Thoracic aorta (tissue), 2 donors: ENCODE measurements at regions not wholly inside any gene's neighbourhood (a gene's known extent, or its start where the extent isn't known, plus 50 kb on each side); places are given as distances from the start of the nearest gene placed in this dataset.

Experiments used
- ATAC-seq: fragments of 150-250 bp; one replicate; pipeline ENCODE4 v1.8.0; 2017; ENCODE audit warnings: low read depth; ENCODE audit not compliant: insufficient number of reproducible peaks, low FRiP score
- DNase-seq: peaks from one replicate; pipeline ENCODE4 v3.0.0-alpha.2; 2020; ENCODE audit warnings: low spot score
- H3K27ac ChIP-seq, 2 donors: fragments of 200-600 bp; sonication (generic); 1 replicate in 1 of 2; 2 replicates in 1 of 2; pipeline ENCODE4 v1.5.1; 2016; ENCODE audit warnings: mild to moderate bottlenecking in 2 of 2, moderate library complexity in 2 of 2
- H3K27me3 ChIP-seq: fragments of 200-600 bp; sonication (generic); replicated peaks from 2 replicates; pipeline ENCODE4 v1.6.0; 2016; ENCODE audit warnings: mild to moderate bottlenecking; ENCODE audit not compliant: insufficient read depth
- H3K36me3 ChIP-seq: fragments of 200-600 bp; sonication (generic); one replicate; pipeline ENCODE4 v1.5.1; 2016
- H3K4me1 ChIP-seq, 2 donors: fragments of 200-600 bp; sonication (generic); 1 replicate in 1 of 2; 2 replicates in 1 of 2; pipeline versions ENCODE4 v1.5.1 to v1.6.0; 2016; ENCODE audit warnings: low read depth in 2 of 2, mild to moderate bottlenecking in 1 of 2; ENCODE audit not compliant: control insufficient read depth in 1 of 2
- H3K4me3 ChIP-seq: fragments of 200-600 bp; sonication (generic); 2 replicates; pipeline ENCODE4 v1.5.1; 2016; ENCODE audit warnings: mild to moderate bottlenecking
- H3K9me3 ChIP-seq: fragments of 200-600 bp; sonication (generic); 2 replicates; pipeline ENCODE4 v1.5.1; 2016
- CTCF ChIP-seq: fragments of 200-600 bp; sonication (generic); IDR thresholded peaks from one replicate; pipeline ENCODE4 v1.5.1; 2019; ENCODE audit warnings: antibody characterized with exemption

GRCh38 chr12:124078800-124079199 is 105.8 kb downstream of the ZNF664 start:
- Histone ChIP-seq H3K36me3 (no peaks in the 10 kb centered on the region), H3K9me3 (no peaks in the 10 kb centered on the region), H3K4me3 (no peak overlapping the region), H3K4me1 (no peaks in the 10 kb centered on the region), H3K27ac (no peak overlapping the region), H3K27me3 (no peaks in the 10 kb centered on the region)
- ATAC-seq (no peak), DNase-seq (no peak)
- TF ChIP-seq CTCF, result no peak

GRCh38 chr12:124080649-124081048 is 107.6 kb downstream of the ZNF664 start:
- ATAC-seq (no peak), DNase-seq (no peak)
- no peaks in the 10 kb centered on the region for H3K36me3 ChIP-seq
- H3K27ac ChIP-seq, result no peak overlapping the region
- H3K4me3 ChIP-seq, result no peak overlapping the region
- no peaks in the 10 kb centered on the region for H3K4me1 ChIP-seq
- H3K9me3 ChIP-seq, result no peaks in the 10 kb centered on the region
- no peaks in the 10 kb centered on the region for H3K27me3 ChIP-seq
- no peak for TF ChIP-seq CTCF

- DNase-seq (no peak), ATAC-seq (no peak)
- Histone ChIP-seq H3K4me1 (no peaks in the 10 kb centered on the region), H3K27ac (no peak overlapping the region), H3K36me3 (no peaks in the 10 kb centered on the region), H3K27me3 (no peaks in the 10 kb centered on the region), H3K9me3 (no peaks in the 10 kb centered on the region), H3K4me3 (no peak overlapping the region)
- TF ChIP-seq CTCF, result no peak
Observed at GRCh38 chr12:124082012-124082411, 109.0 kb downstream of the ZNF664 start.

- DNase-seq (no peak), ATAC-seq (no peak)
Observed at GRCh38 chr12:124082687-124083086, 109.7 kb downstream of the ZNF664 start.

GRCh38 chr12:124083708-124084107 is 110.7 kb downstream of the ZNF664 start:
- TF ChIP-seq CTCF, result no peak
- Histone ChIP-seq H3K27ac (no peak overlapping the region), H3K36me3 (no peaks in the 10 kb centered on the region), H3K4me3 (no peak overlapping the region), H3K27me3 (no peaks in the 10 kb centered on the region), H3K9me3 (no peaks in the 10 kb centered on the region), H3K4me1 (no peaks in the 10 kb centered on the region)
- no peak for DNase-seq
- ATAC-seq, result no peak

More at GRCh38 chr12:124082687-124083086, 109.7 kb downstream of the ZNF664 start:
- Histone ChIP-seq H3K27ac (no peak overlapping the region), H3K27me3 (no peaks in the 10 kb centered on the region), H3K4me1 (no peaks in the 10 kb centered on the region), H3K4me3 (no peak overlapping the region), H3K9me3 (no peaks in the 10 kb centered on the region), H3K36me3 (no peaks in the 10 kb centered on the region)
- TF ChIP-seq CTCF, result no peak
